SKM-1 (cell line): ENCODE measurements at regions not wholly inside any gene's neighbourhood (a gene's known extent, or its start where the extent isn't known, plus 50 kb on each side); places are given as distances from the start of the nearest gene placed in this dataset.
"Not testable (repeated sequence)": the region's sequence is repeated elsewhere in the genome, so short reads cannot be mapped to it uniquely, and the experiment has no call there.

Experiments used
- DNase-seq: peaks from one replicate; lab custom pipeline; 2025; ENCODE audit not compliant: unreplicated experiment; lab: John Stamatoyannopoulos, UW

GRCh38 chr14:44453433-44454171, 53.5 kb downstream of the FSCB start:
- DNase-seq, result no peak

- not testable (repeated sequence) for DNase-seq
These were observed 56.9 kb downstream of the FSCB start for GRCh38 chr14:44450232-44450631.

DNA sequence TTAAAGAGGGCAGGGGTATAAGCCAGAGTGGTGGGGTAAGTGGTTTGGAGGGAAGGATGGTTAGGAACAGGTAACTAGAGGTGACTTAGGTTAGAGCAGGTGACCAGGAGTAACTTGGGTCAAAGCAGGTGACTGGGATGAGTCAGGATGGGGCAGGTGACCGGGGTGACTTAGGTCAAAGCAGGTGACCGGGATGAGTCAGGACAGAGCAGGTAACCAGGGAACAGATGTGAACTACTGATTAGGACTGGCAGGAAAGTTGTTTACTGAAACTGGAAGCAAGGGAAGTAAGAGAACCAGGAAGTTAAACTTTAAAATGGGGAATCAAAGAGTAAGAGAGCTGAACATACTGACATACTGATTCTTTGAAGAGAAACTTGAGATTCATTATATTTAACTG, 57.4 kb downstream of the FSCB start:
- DNase-seq, result no peak

DNA sequence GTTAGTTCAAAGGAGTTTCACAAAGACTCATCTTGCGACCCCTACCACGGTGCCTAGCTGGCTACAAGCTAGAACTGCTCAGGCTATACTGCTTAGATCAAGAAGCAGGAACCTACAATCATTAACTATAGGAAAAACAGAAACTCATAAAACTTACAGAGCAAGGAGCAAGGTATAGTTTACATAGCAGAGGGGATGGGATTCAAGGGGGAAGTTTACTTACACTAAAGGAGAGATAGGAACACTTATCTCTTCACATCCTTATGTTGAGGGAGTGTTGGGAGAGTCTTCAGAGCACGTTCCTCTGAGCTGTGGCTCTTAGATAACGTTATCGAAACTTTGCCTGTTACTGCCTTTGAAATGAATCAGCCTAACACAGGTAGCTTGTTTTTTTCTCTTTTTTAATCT, 58.1 kb downstream of the FSCB start:
- DNase-seq, result no peak

DNA sequence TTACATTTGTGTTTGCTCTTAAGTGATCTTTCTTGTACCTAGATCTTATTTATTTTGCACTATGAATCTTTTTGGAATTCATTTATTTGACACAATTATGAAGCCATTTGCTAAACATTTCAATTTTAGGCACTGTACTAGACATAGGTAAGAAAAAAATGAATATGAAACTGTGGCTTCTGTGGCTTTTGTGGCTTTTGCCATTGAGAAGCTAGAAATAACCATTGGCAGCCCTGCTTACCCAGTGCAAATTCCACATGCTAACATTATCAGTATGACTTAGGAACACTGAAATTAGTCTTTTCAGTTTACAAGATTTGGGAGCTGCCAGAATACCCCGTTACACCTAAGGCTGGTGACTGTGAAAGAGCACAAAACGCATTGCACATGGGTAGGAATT, 60.1 kb downstream of the FSCB start:
- no peak for DNase-seq

DNA sequence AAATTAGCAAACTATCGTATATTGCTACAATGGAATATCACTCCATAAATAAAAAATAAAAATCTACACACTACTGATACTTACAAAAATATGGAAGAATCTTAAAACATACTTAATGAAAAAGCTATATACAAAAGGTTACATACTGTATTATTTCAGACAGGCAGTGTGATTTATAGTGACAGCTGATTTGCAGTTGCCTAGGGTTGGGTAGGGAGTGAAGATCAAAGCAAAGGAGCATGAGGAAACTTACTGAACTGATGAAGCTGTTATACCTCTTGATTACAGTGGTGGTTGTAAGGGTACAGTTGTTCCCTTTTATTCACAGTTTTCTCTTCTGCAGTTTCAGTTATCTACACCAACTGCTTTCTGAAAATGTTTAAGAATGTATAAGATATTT, 62.6 kb downstream of the FSCB start:
- no peak for DNase-seq

DNA sequence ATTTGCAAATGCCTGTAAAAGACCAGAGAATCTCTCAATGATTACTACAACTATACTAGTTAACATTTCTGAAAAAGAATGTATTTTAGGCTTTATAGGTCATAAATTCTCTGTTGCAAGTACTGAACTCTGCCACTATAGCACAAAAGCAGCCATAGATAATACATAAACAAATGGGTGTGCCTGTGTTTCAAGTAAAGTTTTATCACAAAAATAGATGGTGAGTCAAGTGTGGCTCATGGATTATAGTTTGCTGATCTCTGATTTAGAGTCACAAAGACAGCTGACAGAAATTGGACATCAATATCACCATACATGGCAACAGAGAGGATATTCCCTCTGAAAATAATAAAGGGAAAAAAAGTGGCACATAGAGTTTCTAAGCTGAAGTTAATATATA, 68.1 kb downstream of the FSCB start:
- DNase-seq, result no peak

DNA sequence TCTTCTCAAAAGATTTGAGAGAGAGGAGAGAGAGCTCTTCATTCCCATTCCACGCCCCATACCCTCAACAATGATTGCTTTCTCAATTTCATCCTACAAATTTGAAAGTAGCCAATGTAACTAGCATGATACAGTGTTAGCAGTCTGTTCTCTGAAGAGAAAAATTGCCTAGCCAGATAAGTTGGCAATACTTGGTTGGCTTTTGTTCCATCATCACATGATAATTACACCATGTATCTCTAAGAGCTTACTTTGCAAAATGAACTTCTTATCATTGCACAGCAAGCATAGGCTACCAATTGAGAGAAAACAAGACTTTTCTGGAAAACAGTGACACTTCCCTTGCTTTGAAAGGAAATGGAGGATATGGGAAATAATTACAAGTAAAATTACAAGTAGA, 68.9 kb downstream of the FSCB start:
- DNase-seq, result no peak

GRCh38 chr14:44436458-44436857, 70.6 kb downstream of the FSCB start:
- no peak for DNase-seq

- DNase-seq, result no peak
These were observed 78.7 kb downstream of the FSCB start for GRCh38 chr14:44428231-44428945.

DNA sequence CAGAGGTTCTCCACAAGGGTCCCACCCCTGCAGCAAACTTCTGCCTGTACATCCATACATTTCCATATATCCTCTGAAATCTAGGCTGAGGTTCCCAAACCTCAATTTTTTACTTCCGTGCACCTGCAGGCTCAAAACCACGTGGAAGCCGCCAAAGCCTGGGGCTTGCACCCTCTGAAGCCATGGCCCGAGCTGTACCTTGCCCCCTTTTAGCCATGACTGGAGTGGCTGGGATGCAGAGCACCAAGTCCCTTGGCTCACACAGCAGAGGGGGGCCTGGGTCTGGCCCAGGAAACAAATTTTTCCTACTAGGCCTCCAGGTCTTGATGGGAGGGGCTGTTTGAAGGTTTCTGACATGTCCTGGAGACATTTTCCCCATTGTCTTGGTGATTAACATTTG, 84.4 kb downstream of the FSCB start:
- DNase-seq, result no peak

GRCh38 chr14:44420226-44420625, 86.9 kb downstream of the FSCB start:
- no peak for DNase-seq

GRCh38 chr14:44418856-44419255, 88.2 kb downstream of the FSCB start:
- no peak for DNase-seq

- no peak for DNase-seq
These were observed 89.3 kb downstream of the FSCB start for GRCh38 chr14:44417809-44418208.

- no peak for DNase-seq
These were observed 92.4 kb downstream of the FSCB start for GRCh38 chr14:44414646-44415045.

- DNase-seq, result no peak
These were observed 94.1 kb downstream of the FSCB start for GRCh38 chr14:44412858-44413569.

GRCh38 chr14:44405011-44405486, 102.0 kb downstream of the FSCB start:
- no peak for DNase-seq

- no peak for DNase-seq
These were observed 102.5 kb downstream of the FSCB start for GRCh38 chr14:44404599-44404998.

- DNase-seq, result no peak
These were observed 103.0 kb downstream of the FSCB start for GRCh38 chr14:44404036-44404435.

DNA sequence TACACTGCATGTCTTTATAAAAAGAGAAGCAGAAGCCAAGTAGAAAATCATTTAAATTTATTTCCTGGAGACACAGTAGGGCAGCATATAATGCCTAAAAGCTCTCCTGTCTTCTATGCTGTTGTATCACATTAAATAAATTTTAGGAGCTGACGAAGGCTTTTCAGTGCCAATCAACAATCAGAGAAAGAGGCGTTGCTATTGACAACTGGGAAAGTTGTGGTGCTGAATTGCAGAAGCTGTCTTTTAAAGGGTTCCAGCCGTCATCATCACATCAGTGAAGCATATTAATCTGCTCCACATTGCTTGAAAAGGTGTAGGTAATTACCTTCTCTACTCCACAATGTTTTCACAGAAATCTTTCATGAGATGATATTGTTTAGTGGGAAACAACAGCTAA, 103.9 kb downstream of the FSCB start:
- DNase-seq, result no peak

DNA sequence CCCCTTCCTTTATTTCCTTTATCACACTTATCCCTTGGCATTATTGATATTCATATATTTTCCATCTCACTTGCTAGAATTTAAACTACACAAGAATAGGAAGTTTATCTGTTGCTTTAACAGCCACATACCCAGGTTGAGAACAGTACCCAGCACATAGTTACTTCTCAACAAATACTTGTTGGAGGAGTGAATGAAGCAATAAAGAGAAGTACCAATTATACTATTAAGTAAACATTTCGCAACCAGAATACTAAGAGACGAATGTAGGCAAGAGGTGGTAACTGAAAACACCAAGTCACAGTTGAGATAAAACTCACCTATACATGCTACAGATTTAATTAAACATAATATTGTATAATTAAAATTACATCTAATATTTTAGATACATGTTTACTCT, 110.9 kb downstream of the FSCB start:
- no peak for DNase-seq

DNA sequence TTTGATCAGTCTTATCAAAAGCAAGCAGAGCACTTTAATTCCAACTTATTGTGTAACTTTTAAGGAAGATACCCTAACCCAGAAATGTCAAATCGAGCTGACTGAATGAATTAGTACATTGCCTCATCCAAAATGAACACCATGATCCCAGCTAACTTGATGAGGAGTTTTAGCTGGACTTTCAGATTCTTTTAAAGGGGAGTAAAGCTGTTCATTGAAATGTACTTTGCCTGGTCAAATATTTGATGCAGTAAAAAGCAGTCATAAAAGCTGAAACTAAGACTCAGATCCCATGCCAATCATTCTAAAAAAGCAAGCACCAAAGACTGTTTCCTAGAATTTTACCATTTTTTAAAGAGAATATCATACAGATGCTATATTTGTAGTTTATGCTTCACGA, 114.1 kb downstream of the FSCB start:
- DNase-seq, result no peak
